Right renal pelvis (tissue), 4 donors: ENCODE measurements at regions not wholly inside any gene's neighbourhood (a gene's known extent, or its start where the extent isn't known, plus 50 kb on each side); places are given as distances from the start of the nearest gene placed in this dataset.
"Not testable (repeated sequence)": the region's sequence is repeated elsewhere in the genome, so short reads cannot be mapped to it uniquely, and the experiment has no call there.

Source experiments
- DNase-seq, 4 donors: peaks; one replicate each; pipeline ENCODE4 v3.0.0-alpha.2; 2013; ENCODE audit warnings: low read depth in 4 of 4, low spot score in 3 of 4, missing footprints in 1 of 4

- no peak for DNase-seq
Observed at GRCh38 chr4:103499094-103499493, 220.7 kb downstream of the TACR3 start.

GRCh38 chr4:103498161-103499070 is 221.4 kb downstream of the TACR3 start:
- no peak for DNase-seq

- DNase-seq: no peak
Observed at GRCh38 chr4:103497692-103498091, 222.1 kb downstream of the TACR3 start.

- DNase-seq: no peak
Observed at GRCh38 chr4:103496800-103497199, 223.0 kb downstream of the TACR3 start.

GRCh38 chr4:103493450-103494159 is 226.2 kb downstream of the TACR3 start:
- DNase-seq: no peak

- DNase-seq: not testable (repeated sequence)
Observed at GRCh38 chr4:103485296-103485695, 234.5 kb downstream of the TACR3 start.

GRCh38 chr4:103484521-103484920 is 235.3 kb downstream of the TACR3 start:
- DNase-seq: no peak

GRCh38 chr4:103482893-103483292 is 236.9 kb downstream of the TACR3 start:
- no peak for DNase-seq

GRCh38 chr4:103482471-103482870 is 237.3 kb downstream of the TACR3 start:
- DNase-seq: no peak

- DNase-seq: no peak
Observed at GRCh38 chr4:103478734-103479133, 241.1 kb downstream of the TACR3 start.

GRCh38 chr4:103478210-103478609 is 241.6 kb downstream of the TACR3 start:
- DNase-seq: no peak

GRCh38 chr4:103457566-103457965 is 259.4 kb upstream of the CENPE start:
- no peak for DNase-seq

GRCh38 chr4:103451341-103451740 is 253.2 kb upstream of the CENPE start:
- DNase-seq: no peak

- no peak for DNase-seq
Observed at GRCh38 chr4:103450693-103451092, 252.6 kb upstream of the CENPE start.

GRCh38 chr4:103449296-103450023 is 251.3 kb upstream of the CENPE start:
- DNase-seq: no peak

- DNase-seq: no peak
Observed at GRCh38 chr4:103445377-103445776, 247.2 kb upstream of the CENPE start.

- DNase-seq: no peak
Observed at GRCh38 chr4:103443324-103443723, 245.2 kb upstream of the CENPE start.

GRCh38 chr4:103429283-103429682 is 231.1 kb upstream of the CENPE start:
- no peak for DNase-seq

- no peak for DNase-seq
Observed at GRCh38 chr4:103425406-103425805, 227.3 kb upstream of the CENPE start.

GRCh38 chr4:103424853-103425252 is 226.7 kb upstream of the CENPE start:
- DNase-seq: no peak

- DNase-seq: no peak
Observed at GRCh38 chr4:103423261-103423660, 225.1 kb upstream of the CENPE start.
